Activated T-cell treated with anti-CD3 and anti-CD28 coated beads, Interleukin-2, amount 50 U/mL, for 48 hours (primary cell): ENCODE measurements at regions not wholly inside any gene's neighbourhood (a gene's known extent, or its start where the extent isn't known, plus 50 kb on each side); places are given as distances from the start of the nearest gene placed in this dataset.

ENCODE experiments used
- DNase-seq, 2 experiments: peaks; one replicate each; pipeline ENCODE4 v3.0.0-alpha.2; 2020

DNA sequence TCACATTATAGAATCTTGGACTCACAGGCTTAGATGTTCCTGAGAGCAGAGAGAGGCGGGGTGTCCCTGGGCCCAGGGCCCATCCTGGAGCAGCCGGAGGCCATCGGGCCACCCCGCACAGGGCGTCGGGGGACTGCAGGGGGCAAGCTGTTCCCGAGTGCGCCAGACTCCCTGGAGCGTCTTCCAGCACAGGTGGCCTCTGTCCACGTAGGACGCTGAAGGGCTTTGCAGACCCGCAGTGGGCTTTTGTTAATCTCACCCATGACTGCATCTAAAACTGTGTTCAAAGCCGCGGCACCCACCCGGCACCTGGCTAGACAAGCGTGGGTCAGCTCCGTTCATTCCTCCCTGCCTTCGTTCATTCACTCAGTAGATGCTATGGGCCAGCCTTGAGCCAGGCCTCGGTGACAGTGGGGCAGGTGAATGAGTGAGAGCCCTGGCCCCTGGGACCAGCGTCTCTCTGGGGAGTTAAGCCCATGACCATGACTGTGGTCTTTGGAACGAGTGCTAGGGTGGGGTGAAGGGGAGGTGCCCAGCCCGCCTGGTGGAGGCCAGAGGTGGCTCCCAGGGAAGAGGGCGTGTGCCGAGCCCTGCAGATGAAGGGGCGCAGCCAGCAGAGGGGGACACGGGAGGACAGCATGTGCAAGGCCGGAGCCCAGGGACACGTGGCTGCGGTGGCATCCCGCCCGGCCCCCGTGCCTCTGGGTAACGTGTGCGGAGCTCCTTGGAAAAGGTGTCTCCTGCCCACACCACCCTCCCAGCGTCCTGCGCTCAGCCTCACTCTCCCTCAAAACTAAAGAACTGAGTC lies 98.3 kb downstream of the HMX1 start:
- DNase-seq, result no peak

DNA sequence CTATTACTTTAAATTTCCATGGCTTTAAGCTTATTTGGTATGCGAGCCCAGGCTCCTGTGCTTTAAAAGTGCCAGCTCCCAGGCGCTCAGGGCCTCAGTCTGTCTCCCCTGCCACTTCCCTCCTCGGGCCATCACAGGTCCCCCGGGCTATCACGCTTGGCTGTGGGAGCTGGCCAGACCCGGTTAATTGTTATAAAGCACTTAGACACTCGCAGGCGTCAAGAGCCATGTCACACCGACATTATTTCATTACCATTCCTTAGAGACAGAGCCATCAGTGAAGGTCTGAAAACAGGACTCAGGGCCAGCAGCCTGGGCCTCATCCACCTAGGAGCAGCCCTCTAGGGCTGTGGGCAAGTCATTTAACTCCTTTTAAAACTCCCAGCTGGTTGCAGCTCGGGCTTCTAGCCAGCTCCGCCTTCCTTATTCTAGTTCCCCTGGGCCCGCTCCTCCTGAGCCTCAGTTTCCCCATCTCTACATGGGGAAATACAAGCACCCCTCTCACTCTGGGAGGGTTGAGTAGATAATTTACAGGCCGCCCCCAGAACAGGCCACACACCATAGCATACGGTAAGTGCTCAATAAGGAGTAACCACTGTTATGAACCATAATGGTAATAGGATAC lies 99.0 kb downstream of the HMX1 start:
- DNase-seq, result no peak

DNA sequence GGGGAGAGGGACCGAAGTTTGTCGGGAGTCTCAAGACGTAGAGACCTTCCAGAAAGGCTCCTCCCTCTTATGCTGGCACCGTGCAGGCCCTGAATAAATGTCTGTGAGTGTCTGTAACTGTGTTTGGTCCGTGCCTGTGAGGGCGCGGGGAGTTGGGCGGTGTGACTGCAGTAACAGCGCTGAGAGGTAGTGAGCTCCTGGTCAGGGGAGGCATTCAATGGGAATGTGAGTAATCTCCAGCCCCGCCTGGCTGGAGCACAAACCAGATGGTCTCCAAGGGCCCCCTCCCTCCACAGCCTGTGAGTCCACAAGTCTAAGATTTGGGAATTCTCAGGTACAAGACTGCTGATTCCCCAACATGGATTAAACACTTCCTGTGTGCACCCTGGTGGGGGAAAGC lies 100.0 kb downstream of the HMX1 start:
- no peak for DNase-seq

GRCh38 chr4:8771258-8771590 lies 100.4 kb downstream of the HMX1 start:
- DNase-seq, result no peak

- DNase-seq, result no peak
Observed at GRCh38 chr4:8770518-8771257, 101.0 kb downstream of the HMX1 start.

GRCh38 chr4:8769645-8770517 lies 101.8 kb downstream of the HMX1 start:
- no peak for DNase-seq

GRCh38 chr4:8768357-8768999 lies 103.2 kb downstream of the HMX1 start:
- no peak for DNase-seq

DNA sequence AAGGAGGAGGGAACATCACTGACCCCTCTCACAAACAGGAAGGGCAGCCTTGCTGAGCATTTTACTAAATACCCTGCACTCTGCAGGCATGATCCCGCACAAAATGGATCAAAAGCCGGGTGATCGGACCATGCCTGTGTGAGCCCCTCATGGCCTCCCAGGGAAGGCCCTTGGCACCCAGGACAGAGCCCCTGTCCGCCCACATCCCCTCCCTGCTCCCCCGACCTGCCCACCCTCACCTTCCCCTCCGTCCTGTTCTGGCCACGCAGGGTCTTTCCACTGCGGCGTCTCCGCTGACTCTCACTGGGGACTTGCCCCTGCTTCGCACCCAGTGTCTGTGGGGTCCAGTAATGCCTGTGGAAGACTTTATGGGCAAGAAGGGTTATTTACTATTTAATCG lies 105.0 kb downstream of the HMX1 start:
- DNase-seq, result no peak

DNA sequence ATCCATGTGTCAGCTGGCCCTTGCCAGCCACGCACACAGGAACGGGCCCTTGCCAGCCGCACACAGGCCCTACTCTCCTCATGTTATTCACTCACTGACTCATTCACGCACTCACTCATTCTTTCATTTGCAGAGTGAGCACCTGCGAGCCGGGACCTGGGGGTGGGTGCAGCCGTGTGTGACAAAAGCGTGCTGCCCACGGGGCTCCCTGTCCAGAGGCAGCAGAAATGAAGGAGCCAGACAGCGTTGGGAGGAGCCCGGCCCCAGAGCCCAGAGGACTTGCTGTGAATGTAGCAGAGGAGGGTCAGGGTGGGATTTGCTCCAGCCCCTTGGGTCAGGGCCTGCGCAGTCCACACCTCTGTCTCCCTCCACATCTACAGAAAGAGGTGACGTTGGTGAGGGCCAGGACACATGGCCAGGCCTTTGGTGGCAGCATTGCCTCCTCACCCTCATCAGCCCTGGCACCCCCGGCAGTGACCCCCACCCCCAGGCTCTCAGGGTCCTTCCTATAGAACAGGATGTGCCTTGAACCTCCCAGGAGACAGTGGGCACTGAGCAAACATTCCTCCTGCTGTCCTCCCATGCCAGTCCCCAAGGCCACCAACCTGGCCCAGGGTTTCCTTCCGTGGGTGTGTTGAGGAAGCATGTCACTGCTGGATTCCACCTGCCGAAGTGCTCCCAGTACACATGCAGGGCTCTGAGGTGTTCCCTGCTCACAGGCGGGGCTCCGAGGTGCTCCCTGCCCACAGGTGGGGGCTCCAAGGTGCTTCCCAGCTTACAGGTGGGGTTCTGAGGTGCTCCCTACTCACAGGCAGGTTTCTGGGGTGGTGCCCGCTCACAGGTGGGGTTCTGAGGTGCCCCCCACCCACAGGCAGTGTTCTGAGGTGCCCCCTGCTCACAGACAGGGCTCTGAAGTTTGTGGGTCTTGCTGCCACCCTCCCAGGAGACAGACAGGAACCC lies 105.7 kb downstream of the HMX1 start:
- no peak for DNase-seq

GRCh38 chr4:8765084-8765483 lies 106.6 kb downstream of the HMX1 start:
- DNase-seq, result no peak

DNA sequence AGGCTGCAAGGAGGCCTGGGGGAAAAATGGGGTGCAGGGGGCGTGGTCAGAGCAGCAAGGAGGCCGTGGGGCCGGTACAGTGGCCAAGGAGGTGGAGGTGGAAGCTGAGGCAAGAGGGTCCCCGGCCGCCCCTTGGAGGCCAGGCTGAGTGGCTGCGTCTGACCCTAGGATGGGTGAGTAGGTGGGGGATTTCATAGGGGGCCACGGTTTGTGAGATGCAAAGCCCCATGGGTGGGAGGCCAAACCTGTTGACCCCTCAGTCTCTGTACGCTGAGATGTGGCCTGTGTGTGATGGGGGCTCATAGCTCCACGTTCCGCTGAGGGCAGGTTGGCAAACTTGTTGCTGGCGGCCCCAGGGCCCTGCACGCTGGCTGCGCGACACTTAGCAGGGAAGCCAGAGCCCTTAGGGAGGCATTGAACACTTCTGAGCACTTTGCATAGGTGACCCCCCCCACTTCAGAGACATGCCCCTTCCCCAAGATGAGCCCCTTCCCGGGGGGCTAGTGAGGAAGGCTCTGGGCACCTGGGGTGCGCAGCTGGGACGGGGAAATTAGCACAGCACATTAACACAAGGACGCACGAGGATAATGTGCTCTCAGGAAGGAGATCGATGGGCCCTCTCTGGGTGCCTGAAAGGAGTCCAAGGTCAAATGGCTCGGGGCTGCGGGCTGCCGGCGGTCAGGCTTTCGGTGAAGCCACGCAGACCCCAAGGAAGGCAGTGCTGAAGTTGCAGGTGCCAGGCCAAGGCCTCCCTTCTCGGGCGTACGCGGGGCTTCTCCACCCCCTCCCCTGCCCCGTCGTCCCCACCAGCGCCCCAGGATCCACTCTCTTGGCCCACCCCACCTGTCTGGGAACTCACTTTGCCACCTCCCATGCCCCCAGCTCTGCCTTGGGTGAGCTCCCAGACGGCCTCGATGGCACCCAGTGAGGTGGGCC lies 107.4 kb downstream of the HMX1 start:
- DNase-seq, result no peak

DNA sequence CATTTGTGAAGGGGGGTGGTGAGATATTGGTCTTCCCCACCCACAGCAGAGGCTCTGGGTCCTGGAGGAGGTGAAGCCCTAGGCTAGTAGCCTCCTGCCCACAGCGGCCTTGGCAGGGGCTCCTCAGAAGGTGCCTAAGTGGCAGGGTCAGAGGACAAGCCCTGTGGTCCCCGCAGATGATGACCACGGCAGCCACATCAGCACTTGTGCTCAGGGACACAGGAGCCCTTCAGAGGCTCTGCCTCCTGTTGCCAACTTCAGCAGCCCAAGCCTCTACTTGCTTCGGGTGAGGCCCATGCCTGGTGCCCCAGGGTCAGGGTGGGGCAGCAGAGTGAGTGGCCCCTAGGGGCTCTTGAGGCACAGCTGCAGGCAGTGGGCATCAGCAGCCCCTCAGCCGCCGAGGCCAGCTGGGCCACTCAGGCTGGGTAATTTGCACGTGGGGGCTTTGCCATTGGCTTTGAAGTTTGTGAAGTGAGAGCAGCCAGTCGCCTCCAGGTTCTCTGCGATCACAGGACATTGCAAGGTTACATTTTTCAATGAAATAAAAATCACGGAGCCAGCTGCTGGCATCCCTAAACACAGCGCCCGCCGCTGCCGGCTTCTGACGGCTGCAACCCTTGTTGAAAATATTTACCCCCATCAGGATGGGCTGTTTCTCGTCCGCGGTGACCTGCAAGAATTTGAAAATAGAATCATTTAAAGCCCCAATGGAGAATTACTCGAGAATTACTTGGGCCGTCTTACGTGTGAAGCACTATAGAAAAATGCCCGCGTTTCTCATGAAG lies 108.5 kb downstream of the HMX1 start:
- DNase-seq, result no peak

DNA sequence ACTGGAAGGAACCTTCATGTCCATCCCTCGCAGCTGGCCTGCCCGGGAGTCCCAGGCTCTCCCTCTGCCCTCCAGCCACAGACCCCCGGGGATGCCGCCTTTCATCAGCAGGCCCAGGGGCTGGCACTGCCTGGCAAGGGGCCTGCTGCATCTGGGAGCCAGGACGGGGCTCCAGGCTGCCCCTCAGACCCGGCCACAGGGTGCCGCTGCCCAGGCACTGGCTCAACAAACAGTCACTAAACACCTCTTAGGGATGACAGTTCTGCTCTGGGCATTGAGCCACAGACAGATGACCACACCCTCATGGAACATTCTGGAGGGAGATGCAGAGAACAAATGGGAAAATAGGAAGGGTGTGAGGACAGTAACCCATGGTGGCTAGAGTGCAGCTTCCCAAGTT lies 109.3 kb downstream of the HMX1 start:
- no peak for DNase-seq

DNA sequence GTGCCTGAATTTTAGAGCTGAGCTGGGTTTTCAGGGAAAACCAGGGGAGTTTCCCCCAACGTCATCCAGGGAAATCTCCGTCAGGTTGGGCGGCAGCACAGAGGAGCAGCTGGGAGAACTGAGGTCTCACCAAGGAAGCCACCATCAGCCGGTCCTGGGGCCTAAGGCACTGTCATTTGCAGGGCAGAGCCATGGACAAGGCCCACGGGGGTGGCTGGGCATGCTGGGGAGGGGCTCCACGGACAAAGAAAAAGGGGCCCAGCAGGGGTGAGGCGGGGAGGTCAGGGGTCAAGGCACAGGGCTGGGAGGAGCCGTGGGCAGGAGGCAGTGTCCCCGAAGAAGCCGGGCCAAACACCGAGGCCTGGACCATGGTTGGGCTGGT lies 109.8 kb downstream of the HMX1 start:
- no peak for DNase-seq

DNA sequence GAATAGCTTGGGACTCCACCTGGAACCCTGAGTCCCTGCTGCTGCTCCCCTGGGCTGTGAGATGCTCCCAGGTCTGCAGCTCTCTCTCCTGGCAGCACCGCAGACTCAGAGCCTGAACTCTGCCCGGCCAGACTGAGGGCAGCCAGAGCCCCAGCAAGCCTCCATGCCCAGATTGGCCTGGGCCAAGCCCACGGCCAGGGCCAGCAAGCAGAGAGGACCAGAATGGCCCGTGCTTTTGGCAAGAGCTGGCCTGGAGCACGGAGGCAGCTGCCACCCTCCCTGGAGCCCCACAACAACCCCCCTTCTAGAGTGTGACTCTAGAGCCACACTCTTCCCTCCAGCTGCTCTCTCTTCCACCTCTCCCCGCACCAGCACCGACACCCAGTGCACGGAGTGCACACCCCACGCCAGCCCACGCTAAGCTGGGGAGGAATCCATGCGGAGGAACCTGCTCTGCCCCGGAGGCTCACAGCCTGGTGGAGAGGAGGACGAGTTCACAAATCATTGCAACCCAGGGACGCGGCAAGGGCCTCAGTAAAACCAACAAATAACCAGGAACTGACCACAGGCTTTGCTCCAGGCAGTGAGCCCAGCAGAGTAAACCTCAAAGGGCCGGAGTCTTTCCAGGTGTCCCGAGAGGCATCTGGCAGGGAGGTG lies 110.3 kb downstream of the HMX1 start:
- DNase-seq, result no peak

DNA sequence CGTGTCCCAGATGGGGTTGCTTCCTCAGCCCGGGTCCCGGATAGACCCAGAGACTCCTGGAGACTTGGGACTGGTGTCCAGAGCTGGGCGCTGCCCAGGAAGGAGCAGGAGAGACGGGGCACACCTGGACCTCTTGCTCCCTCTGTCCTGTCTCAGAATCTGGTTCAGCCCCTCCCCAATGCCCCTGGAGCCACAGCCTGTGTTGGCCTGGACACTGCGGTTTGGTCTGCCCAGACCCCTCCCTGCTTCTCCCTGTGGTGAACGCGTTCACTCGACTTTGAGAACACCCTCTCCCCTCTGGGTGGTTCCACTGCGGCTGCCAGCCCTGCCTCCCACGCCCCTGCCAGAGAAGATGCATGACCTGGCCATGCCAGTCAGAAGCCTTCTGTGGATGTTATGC lies 111.1 kb downstream of the HMX1 start:
- DNase-seq, result no peak

DNA sequence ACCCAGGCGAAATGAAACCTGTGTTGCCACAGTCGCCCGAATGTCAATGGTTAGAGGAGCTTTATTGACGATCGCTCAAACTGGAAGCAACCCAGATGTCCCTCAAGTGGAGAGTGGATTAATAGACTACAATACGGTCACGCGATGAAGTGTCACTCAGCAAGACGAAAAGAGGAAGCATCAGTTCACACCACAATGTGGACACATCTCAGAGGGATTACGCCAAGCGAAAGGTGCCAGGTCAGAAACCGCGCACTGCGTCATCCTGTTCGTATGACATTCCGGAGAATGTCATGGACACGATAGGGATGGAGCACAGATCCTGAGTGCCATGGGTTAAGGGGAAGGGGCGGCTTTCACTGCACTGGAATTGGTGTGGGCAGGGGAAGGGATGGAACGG lies 111.7 kb downstream of the HMX1 start:
- DNase-seq, result no peak

- DNase-seq, result no peak
Observed at GRCh38 chr4:8756816-8757215, 114.8 kb downstream of the HMX1 start.
